Kidney (tissue), 13 donors: ENCODE measurements at regions not wholly inside any gene's neighbourhood (a gene's known extent, or its start where the extent isn't known, plus 50 kb on each side); places are given as distances from the start of the nearest gene placed in this dataset.

Experiments
- DNase-seq, 5 donors: peaks; one replicate each; pipeline ENCODE4 v3.0.0-alpha.2; 2013 to 2020
- FAIRE-seq: peaks from 2 replicates; lab custom pipeline; 2012; peaks lifted over from hg19 to GRCh38; lab: Jason Lieb, UNC
- H3K27ac ChIP-seq, 2 donors: one replicate each; pipeline ENCODE4 v1.7.0; 2013; ENCODE audit warnings: low read depth in 2 of 2, low read length in 2 of 2, inconsistent platforms in 1 of 2
- H3K27me3 ChIP-seq: one replicate; pipeline ENCODE4 v1.7.1; 2013; ENCODE audit warnings: low read length, inconsistent platforms; ENCODE audit not compliant: control insufficient read depth, insufficient read depth
- H3K36me3 ChIP-seq, 3 donors: one replicate each; pipeline versions ENCODE4 v1.7.0 to v1.7.1; 2013; ENCODE audit warnings: low read length in 3 of 3, control low read depth in 1 of 3, inconsistent platforms in 1 of 3; ENCODE audit not compliant: insufficient read depth in 3 of 3, control insufficient read depth in 2 of 3
- H3K4me1 ChIP-seq, 3 donors: one replicate each; pipeline versions ENCODE4 v1.7.0 to v1.7.1; 2013; ENCODE audit warnings: low read length in 3 of 3, inconsistent platforms in 1 of 3, low read depth in 1 of 3; ENCODE audit not compliant: control insufficient read depth in 2 of 3, insufficient read depth in 2 of 3
- H3K4me3 ChIP-seq, 3 donors: one replicate each; pipeline versions ENCODE4 v1.7.0 to v1.8.1; 2013; ENCODE audit warnings: low read length in 3 of 3, control low read depth in 1 of 3, inconsistent platforms in 1 of 3
- H3K9ac ChIP-seq, 3 donors: one replicate each; pipeline versions ENCODE4 v1.7.0 to v1.7.1; 2013; ENCODE audit warnings: low read length in 3 of 3, control low read depth in 1 of 3, inconsistent platforms in 1 of 3
- H3K9me3 ChIP-seq, 3 donors: one replicate each; pipeline versions ENCODE4 v1.7.0 to v1.7.1; 2013; ENCODE audit warnings: low read length in 3 of 3, control low read depth in 1 of 3, inconsistent platforms in 1 of 3; ENCODE audit not compliant: control insufficient read depth in 2 of 3, insufficient read depth in 1 of 3
- CTCF ChIP-seq: IDR thresholded peaks from 3 replicates; pipeline ENCODE4 v1.5.1; 2012; ENCODE audit warnings: mild to moderate bottlenecking, moderate library complexity, borderline replicate concordance; ENCODE audit not compliant: insufficient read depth; ENCODE audit errors: extremely low read depth
- intact Hi-C: fragments of 100-400 bp; cut with DNase I; formaldehyde crosslinking; loops from one replicate; pipeline ENCODE4 v1.11.1; 2022
- donor health status: control.
- donor health status: control.
- donor health status: control.
- donor health status: control.
- donor health status: control.
- donor health status: DM: yes; HTN: yes; CAD: no.
- donor health status: Normal renal cell carcinoma (clear cell type).

GRCh38 chr2:7601990-7602389 lies 684.8 kb downstream of the RNF144A start:
- DNase-seq (no peak), FAIRE-seq (no peak)
- H3K36me3 ChIP-seq, result no peaks in the 10 kb centered on the region
- TF ChIP-seq CTCF, result no peak
- no peaks in the 10 kb centered on the region for H3K4me1 ChIP-seq
- no peak overlapping the region for H3K4me3 ChIP-seq
- no peak overlapping the region for H3K27ac ChIP-seq
- H3K9ac ChIP-seq, result no peak overlapping the region
- H3K9me3 ChIP-seq, result no peaks in the 10 kb centered on the region
- H3K27me3 ChIP-seq, result no peaks in the 10 kb centered on the region
- intact Hi-C loops, result no loop called here

GRCh38 chr2:7604456-7604855 lies 687.2 kb downstream of the RNF144A start:
- no peak for TF ChIP-seq CTCF
- Histone ChIP-seq H3K27ac (no peak overlapping the region), H3K27me3 (no peaks in the 10 kb centered on the region), H3K4me1 (no peaks in the 10 kb centered on the region), H3K9ac (no peak overlapping the region), H3K36me3 (no peaks in the 10 kb centered on the region), H3K4me3 (no peak overlapping the region), H3K9me3 (no peaks in the 10 kb centered on the region)
- intact Hi-C loops, result no loop called here
- DNase-seq, result peak in 1 of 5 donors; percentile 24
- FAIRE-seq, result no peak

GRCh38 chr2:7607441-7608173 lies 690.4 kb downstream of the RNF144A start:
- no peak overlapping the region for H3K4me3 ChIP-seq
- no peaks in the 10 kb centered on the region for H3K4me1 ChIP-seq
- DNase-seq, result no peak
- no peak overlapping the region for H3K27ac ChIP-seq
- FAIRE-seq, result no peak
- H3K27me3 ChIP-seq, result no peaks in the 10 kb centered on the region
- TF ChIP-seq CTCF, result no peak
- H3K36me3 ChIP-seq, result no peaks in the 10 kb centered on the region
- no peak overlapping the region for H3K9ac ChIP-seq
- H3K9me3 ChIP-seq, result no peaks in the 10 kb centered on the region
- intact Hi-C loops, result no loop called here

GRCh38 chr2:7609556-7609955 lies 692.3 kb downstream of the RNF144A start:
- Histone ChIP-seq H3K9me3 (no peaks in the 10 kb centered on the region), H3K4me3 (no peak overlapping the region), H3K9ac (no peak overlapping the region), H3K4me1 (no peaks in the 10 kb centered on the region), H3K27me3 (no peaks in the 10 kb centered on the region), H3K36me3 (no peaks in the 10 kb centered on the region), H3K27ac (no peak overlapping the region)
- no peak for TF ChIP-seq CTCF
- FAIRE-seq (no peak), DNase-seq (no peak)
- intact Hi-C loops, result no loop called here
